DND-41 (cell line): ENCODE measurements at regions not wholly inside any gene's neighbourhood (a gene's known extent, or its start where the extent isn't known, plus 50 kb on each side); places are given as distances from the start of the nearest gene placed in this dataset.

Source experiments
- EZH2 ChIP-seq: IDR thresholded peaks from 3 replicates; pipeline ENCODE4 v1.6.1; 2012; ENCODE audit warnings: borderline replicate concordance, low read depth, mild to moderate bottlenecking, moderate library complexity, low read length, inconsistent platforms; ENCODE audit not compliant: severe bottlenecking
- TF ChIP-seq, protein P1 (sequence below): IDR thresholded peaks from 2 replicates; pipeline ENCODE4 v1.5.1; 2012; ENCODE audit warnings: borderline replicate concordance, low read length, moderate library complexity, mild to moderate bottlenecking; ENCODE audit not compliant: poor library complexity, severe bottlenecking; ENCODE audit errors: extremely low read depth

DNA sequence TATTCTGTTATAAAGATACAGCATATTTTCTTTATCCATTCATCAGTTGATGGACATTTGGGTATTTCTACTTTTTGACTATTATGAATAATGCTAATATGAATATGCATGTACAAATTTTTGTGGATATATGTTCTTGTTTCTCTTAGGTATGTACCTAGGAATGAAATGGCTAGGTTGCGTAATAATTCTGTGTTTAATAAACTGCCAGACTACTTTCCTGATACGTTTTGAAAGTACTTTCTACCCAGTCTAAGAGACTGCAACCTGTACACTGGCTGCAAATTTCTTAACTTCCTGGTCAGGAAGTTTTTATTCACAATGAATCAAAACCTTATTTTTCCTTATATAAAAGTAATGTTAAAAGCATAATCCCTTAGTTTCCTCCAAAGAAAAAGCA lies 93.9 kb upstream of the STARD4 start:
- TF ChIP-seq, protein P1, sequence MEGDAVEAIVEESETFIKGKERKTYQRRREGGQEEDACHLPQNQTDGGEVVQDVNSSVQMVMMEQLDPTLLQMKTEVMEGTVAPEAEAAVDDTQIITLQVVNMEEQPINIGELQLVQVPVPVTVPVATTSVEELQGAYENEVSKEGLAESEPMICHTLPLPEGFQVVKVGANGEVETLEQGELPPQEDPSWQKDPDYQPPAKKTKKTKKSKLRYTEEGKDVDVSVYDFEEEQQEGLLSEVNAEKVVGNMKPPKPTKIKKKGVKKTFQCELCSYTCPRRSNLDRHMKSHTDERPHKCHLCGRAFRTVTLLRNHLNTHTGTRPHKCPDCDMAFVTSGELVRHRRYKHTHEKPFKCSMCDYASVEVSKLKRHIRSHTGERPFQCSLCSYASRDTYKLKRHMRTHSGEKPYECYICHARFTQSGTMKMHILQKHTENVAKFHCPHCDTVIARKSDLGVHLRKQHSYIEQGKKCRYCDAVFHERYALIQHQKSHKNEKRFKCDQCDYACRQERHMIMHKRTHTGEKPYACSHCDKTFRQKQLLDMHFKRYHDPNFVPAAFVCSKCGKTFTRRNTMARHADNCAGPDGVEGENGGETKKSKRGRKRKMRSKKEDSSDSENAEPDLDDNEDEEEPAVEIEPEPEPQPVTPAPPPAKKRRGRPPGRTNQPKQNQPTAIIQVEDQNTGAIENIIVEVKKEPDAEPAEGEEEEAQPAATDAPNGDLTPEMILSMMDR = no peak
- no peak for TF ChIP-seq EZH2
